ENCODE measurements at regions not wholly inside any gene's neighbourhood (a gene's known extent, or its start where the extent isn't known, plus 50 kb on each side); places are given as distances from the start of the nearest gene placed in this dataset.

DNA sequence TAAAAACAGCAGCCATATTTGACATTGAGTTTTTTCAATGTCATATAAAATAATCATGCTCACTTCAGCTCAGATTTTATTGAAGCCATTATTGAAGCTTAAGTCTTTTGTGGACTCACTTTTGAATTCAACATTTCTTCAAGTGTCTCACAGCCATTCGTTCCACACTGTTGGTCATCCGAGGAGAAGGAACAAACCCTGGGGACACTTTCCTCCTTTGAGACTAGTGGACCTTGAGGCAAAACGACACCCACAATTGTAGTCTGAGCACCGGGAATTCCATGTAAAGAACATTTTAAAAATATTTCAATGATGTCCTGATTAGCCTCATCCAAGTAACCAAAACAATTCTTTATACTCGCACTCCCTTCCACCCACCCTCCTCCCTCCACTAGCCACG is 174.7 kb downstream of the CD47 start:
- TF ChIP-seq, protein P1, sequence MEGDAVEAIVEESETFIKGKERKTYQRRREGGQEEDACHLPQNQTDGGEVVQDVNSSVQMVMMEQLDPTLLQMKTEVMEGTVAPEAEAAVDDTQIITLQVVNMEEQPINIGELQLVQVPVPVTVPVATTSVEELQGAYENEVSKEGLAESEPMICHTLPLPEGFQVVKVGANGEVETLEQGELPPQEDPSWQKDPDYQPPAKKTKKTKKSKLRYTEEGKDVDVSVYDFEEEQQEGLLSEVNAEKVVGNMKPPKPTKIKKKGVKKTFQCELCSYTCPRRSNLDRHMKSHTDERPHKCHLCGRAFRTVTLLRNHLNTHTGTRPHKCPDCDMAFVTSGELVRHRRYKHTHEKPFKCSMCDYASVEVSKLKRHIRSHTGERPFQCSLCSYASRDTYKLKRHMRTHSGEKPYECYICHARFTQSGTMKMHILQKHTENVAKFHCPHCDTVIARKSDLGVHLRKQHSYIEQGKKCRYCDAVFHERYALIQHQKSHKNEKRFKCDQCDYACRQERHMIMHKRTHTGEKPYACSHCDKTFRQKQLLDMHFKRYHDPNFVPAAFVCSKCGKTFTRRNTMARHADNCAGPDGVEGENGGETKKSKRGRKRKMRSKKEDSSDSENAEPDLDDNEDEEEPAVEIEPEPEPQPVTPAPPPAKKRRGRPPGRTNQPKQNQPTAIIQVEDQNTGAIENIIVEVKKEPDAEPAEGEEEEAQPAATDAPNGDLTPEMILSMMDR (conservative IDR thresholded peaks at IDR 0.05; ENCODE audit: low read length): no peak
- TF ChIP-seq EZH2phosphoT487 (IDR thresholded peaks at IDR 0.05; ENCODE audit: borderline replicate concordance, low read depth, low read length): no peak

Data from OCI-LY7 (cell line).